WTC11 (cell line): ENCODE measurements at regions not wholly inside any gene's neighbourhood (a gene's known extent, or its start where the extent isn't known, plus 50 kb on each side); places are given as distances from the start of the nearest gene placed in this dataset.

Source experiments
- ATAC-seq: fragments of 200-7000 bp; cut with Tn5 transposase; 2 replicates; pipeline ENCODE4 v1.10.0; 2021; ENCODE audit warnings: mild to moderate bottlenecking, moderate library complexity
- CTCF ChIA-PET: fragments of 300-600 bp; sonication (Branson Sonifier 250); formaldehyde crosslinking; loops from one replicate; lab custom pipeline; 2021; ENCODE audit warnings: antibody characterized with exemption; lab: Charles Lee
- POLR2A ChIA-PET: fragments of 350-600 bp; sonication (Branson Sonifier 250); formaldehyde crosslinking; loops from one replicate; lab custom pipeline; 2021; ENCODE audit warnings: antibody characterized with exemption; lab: Charles Lee
- DNase-seq: peaks from one replicate; pipeline ENCODE4 v3.0.0; 2021; ENCODE audit warnings: low spot score
- H3K27ac Mint-ChIP-seq: 2 replicates; pipeline ENCODE4 v1.8.0; 2021; ENCODE audit warnings: mixed read lengths
- H3K27me3 Mint-ChIP-seq: 2 replicates; pipeline ENCODE4 v1.8.0; 2021; ENCODE audit warnings: low read depth, mild to moderate bottlenecking, moderate library complexity, mixed read lengths
- H3K36me3 Mint-ChIP-seq: 2 replicates; pipeline ENCODE4 v1.8.0; 2021; ENCODE audit warnings: mixed read lengths
- H3K4me1 Mint-ChIP-seq: 2 replicates; pipeline ENCODE4 v1.8.0; 2022; ENCODE audit warnings: mixed read lengths
- H3K4me3 Mint-ChIP-seq: 2 replicates; pipeline ENCODE4 v1.8.0; 2021; ENCODE audit warnings: mild to moderate bottlenecking, moderate library complexity, mixed read lengths
- H3K9me3 Mint-ChIP-seq: 2 replicates; pipeline ENCODE4 v1.8.0; 2021; ENCODE audit warnings: mixed read lengths
- SP1 ChIP-seq: sonication (generic); formaldehyde crosslinking; conservative IDR thresholded peaks from 2 replicates; pipeline ENCODE4 v1.8.1; 2022; ENCODE audit warnings: missing genetic modification reagents
- TEAD4 ChIP-seq: sonication (generic); formaldehyde crosslinking; IDR thresholded peaks from 2 replicates; pipeline ENCODE4 v1.8.0; 2022; ENCODE audit warnings: mild to moderate bottlenecking, missing genetic modification reagents
- ZNF281 ChIP-seq: sonication (generic); formaldehyde crosslinking; IDR thresholded peaks from 2 replicates; pipeline ENCODE4 v1.8.0; 2023; ENCODE audit warnings: mild to moderate bottlenecking, missing genetic modification reagents
- ZNF396 ChIP-seq: fragments of 250-450 bp; sonication (Bioruptor Pico); IDR thresholded peaks from 2 replicates; pipeline ENCODE4 v1.8.0; 2021; ENCODE audit warnings: mild to moderate bottlenecking, moderate library complexity, borderline replicate concordance
- ZNF423 ChIP-seq: fragments of 250-450 bp; sonication (Bioruptor Pico); IDR thresholded peaks from 2 replicates; pipeline ENCODE4 v2.1.2; 2022; ENCODE audit warnings: mild to moderate bottlenecking, moderate library complexity
- ZNF512 ChIP-seq: sonication (generic); formaldehyde crosslinking; IDR thresholded peaks from 2 replicates; pipeline ENCODE4 v1.8.1; 2022; ENCODE audit warnings: missing genetic modification reagents, borderline replicate concordance
- TF ChIP-seq, protein P1 (sequence below): sonication (generic); formaldehyde crosslinking; conservative IDR thresholded peaks from 2 replicates; pipeline ENCODE4 v1.8.1; 2023; ENCODE audit warnings: mild to moderate bottlenecking, low read depth, missing genetic modification reagents, moderate library complexity
- TF ChIP-seq, protein P2 (sequence below): fragments of 250-450 bp; sonication (Bioruptor Pico); conservative IDR thresholded peaks from 2 replicates; pipeline ENCODE4 v1.9.0; 2021; ENCODE audit warnings: mild to moderate bottlenecking
- TF ChIP-seq, protein P3 (sequence below): sonication (generic); formaldehyde crosslinking; IDR thresholded peaks from 2 replicates; pipeline ENCODE4 v1.8.1; 2023; ENCODE audit warnings: mild to moderate bottlenecking, missing genetic modification reagents, borderline replicate concordance
- TF ChIP-seq, protein P4 (sequence below): sonication (generic); formaldehyde crosslinking; IDR thresholded peaks from 2 replicates; pipeline ENCODE4 v1.8.1; 2023; ENCODE audit warnings: mild to moderate bottlenecking, missing genetic modification reagents, moderate library complexity
- TF ChIP-seq, protein P5 (sequence below): sonication (generic); formaldehyde crosslinking; IDR thresholded peaks from 2 replicates; pipeline ENCODE4 v1.8.1; 2023; ENCODE audit warnings: mild to moderate bottlenecking, missing genetic modification reagents

DNA sequence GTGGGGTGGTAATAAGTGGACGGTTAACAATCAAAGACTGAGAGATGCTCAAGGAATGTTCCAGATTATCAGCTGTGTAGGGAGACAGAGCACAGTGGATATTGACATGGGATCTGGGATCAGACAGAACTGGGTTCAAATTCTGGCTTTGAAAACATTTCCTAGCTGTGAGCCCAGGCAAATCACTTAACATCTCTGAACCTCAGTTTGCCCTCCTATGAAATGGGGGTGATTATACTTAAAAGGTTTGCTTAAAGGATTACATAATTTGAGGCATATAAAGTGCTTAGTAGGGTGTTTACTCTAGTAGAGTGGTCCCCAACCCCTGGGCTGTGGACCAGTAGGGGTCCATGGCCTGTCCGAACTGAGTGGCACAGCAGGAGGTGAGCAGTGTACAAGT lies 260.0 kb upstream of the CRY1 start (continued):
- TF ChIP-seq, protein P1, sequence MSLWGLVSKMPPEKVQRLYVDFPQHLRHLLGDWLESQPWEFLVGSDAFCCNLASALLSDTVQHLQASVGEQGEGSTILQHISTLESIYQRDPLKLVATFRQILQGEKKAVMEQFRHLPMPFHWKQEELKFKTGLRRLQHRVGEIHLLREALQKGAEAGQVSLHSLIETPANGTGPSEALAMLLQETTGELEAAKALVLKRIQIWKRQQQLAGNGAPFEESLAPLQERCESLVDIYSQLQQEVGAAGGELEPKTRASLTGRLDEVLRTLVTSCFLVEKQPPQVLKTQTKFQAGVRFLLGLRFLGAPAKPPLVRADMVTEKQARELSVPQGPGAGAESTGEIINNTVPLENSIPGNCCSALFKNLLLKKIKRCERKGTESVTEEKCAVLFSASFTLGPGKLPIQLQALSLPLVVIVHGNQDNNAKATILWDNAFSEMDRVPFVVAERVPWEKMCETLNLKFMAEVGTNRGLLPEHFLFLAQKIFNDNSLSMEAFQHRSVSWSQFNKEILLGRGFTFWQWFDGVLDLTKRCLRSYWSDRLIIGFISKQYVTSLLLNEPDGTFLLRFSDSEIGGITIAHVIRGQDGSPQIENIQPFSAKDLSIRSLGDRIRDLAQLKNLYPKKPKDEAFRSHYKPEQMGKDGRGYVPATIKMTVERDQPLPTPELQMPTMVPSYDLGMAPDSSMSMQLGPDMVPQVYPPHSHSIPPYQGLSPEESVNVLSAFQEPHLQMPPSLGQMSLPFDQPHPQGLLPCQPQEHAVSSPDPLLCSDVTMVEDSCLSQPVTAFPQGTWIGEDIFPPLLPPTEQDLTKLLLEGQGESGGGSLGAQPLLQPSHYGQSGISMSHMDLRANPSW (CRISPR knock-in tag) = no peak
- TF ChIP-seq, protein P2, sequence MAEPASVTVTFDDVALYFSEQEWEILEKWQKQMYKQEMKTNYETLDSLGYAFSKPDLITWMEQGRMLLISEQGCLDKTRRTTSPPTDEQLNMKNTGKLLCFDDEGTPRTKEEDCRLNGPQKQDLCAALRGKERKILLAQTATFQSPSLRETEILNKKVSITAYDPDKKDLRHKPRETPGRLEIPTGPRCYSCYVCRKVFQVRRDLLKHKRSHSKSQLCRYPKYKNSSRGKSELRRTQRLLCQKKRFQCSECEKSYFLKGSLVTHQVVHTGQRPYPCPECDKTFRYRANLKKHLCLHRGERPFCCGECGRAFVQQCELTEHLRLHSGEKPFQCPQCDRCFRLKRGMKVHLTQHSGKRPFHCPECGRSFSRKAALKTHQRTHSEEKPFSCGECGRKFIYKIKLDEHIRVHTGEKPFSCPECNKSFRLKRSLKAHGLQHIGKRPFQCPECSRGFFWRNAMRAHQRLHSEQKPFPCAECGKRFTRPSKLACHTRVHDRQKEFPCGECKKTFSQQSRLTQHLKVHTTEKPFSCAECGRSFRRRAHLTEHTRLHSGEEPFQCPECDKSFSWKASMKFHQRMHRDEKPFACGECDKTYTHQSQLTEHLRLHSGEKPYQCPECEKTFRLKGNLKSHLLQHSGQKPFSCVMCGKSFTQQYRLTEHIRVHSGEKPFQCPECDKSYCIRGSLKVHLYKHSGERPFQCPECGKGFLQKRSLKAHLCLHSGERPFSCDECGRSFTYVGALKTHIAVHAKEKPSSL (CRISPR knock-in tag) = no peak
- TF ChIP-seq ZNF512 (CRISPR knock-in tag) (no peak), TEAD4 (CRISPR knock-in tag) (no peak)
- TF ChIP-seq, protein P3, sequence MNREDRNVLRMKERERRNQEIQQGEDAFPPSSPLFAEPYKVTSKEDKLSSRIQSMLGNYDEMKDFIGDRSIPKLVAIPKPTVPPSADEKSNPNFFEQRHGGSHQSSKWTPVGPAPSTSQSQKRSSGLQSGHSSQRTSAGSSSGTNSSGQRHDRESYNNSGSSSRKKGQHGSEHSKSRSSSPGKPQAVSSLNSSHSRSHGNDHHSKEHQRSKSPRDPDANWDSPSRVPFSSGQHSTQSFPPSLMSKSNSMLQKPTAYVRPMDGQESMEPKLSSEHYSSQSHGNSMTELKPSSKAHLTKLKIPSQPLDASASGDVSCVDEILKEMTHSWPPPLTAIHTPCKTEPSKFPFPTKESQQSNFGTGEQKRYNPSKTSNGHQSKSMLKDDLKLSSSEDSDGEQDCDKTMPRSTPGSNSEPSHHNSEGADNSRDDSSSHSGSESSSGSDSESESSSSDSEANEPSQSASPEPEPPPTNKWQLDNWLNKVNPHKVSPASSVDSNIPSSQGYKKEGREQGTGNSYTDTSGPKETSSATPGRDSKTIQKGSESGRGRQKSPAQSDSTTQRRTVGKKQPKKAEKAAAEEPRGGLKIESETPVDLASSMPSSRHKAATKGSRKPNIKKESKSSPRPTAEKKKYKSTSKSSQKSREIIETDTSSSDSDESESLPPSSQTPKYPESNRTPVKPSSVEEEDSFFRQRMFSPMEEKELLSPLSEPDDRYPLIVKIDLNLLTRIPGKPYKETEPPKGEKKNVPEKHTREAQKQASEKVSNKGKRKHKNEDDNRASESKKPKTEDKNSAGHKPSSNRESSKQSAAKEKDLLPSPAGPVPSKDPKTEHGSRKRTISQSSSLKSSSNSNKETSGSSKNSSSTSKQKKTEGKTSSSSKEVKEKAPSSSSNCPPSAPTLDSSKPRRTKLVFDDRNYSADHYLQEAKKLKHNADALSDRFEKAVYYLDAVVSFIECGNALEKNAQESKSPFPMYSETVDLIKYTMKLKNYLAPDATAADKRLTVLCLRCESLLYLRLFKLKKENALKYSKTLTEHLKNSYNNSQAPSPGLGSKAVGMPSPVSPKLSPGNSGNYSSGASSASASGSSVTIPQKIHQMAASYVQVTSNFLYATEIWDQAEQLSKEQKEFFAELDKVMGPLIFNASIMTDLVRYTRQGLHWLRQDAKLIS (CRISPR knock-in tag) = no peak

DNA sequence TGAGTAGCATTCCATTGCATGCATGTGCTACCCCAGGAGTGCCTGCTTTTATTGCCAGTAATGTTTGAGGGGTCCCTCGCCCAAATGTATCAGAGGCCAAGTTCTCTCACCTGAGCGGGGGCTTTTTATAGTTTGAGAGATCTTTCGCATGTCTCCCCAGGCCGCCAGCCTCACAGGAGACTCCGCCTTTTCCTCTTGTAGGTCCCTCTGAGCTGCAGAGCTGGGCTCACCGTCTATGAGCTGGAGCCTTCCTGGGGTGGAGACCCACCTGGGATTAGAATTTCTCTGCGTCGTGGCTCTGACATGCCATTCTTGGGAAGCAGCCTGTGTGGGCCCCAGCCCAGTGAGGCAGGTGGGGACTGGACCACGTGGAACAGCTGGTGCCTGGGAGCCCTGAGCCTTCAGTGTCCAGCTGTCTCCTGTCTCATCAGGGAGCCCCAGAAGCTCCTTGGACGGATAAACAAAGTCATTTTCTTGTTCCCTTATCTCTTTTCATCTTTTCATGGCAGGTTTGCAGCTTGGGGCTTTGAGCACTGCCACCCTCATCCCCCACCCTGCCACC lies 261.7 kb upstream of the CRY1 start:
- ChIA-PET CTCF (interaction anchor here (1.8 kb wide), 1 partner anchor 223 kb away, joined by 5 read pairs; no protein-coding TSS in a partner anchor), POLR2A (no interaction called here)
- no peak overlapping the region for H3K27ac Mint-ChIP-seq
- peaks cover 4% of the 10 kb centered on the region; the same call in 1 of the 2 replicates for H3K27me3 Mint-ChIP-seq
- TF ChIP-seq, protein P4, sequence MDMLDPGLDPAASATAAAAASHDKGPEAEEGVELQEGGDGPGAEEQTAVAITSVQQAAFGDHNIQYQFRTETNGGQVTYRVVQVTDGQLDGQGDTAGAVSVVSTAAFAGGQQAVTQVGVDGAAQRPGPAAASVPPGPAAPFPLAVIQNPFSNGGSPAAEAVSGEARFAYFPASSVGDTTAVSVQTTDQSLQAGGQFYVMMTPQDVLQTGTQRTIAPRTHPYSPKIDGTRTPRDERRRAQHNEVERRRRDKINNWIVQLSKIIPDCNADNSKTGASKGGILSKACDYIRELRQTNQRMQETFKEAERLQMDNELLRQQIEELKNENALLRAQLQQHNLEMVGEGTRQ = no peak
- TF ChIP-seq ZNF281 = no peak
- no peak for TF ChIP-seq SP1 (CRISPR knock-in tag)
- TF ChIP-seq, protein P5, sequence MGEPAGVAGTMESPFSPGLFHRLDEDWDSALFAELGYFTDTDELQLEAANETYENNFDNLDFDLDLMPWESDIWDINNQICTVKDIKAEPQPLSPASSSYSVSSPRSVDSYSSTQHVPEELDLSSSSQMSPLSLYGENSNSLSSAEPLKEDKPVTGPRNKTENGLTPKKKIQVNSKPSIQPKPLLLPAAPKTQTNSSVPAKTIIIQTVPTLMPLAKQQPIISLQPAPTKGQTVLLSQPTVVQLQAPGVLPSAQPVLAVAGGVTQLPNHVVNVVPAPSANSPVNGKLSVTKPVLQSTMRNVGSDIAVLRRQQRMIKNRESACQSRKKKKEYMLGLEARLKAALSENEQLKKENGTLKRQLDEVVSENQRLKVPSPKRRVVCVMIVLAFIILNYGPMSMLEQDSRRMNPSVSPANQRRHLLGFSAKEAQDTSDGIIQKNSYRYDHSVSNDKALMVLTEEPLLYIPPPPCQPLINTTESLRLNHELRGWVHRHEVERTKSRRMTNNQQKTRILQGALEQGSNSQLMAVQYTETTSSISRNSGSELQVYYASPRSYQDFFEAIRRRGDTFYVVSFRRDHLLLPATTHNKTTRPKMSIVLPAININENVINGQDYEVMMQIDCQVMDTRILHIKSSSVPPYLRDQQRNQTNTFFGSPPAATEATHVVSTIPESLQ (CRISPR knock-in tag) = no peak
- no peak for TF ChIP-seq ZNF423 (CRISPR knock-in tag)
- TF ChIP-seq ZNF396 (CRISPR knock-in tag) = no peak
- H3K9me3 Mint-ChIP-seq = peaks cover 20% of the 10 kb centered on the region
- no peak overlapping the region for H3K4me3 Mint-ChIP-seq
- DNase-seq = no peak
- H3K4me1 Mint-ChIP-seq = no peaks in the 10 kb centered on the region
- no peak for ATAC-seq
- H3K36me3 Mint-ChIP-seq = peaks cover 14% of the 10 kb centered on the region
